Endothelial cell of umbilical vein (primary cell): ENCODE measurements at regions not wholly inside any gene's neighbourhood (a gene's known extent, or its start where the extent isn't known, plus 50 kb on each side); places are given as distances from the start of the nearest gene placed in this dataset.

Source experiments
- BruUV-seq: library from RNA; stranded (reverse); fragments of 400-500 nt; replicated peaks from 2 replicates; lab custom pipeline; 2021; lab: Mats Ljungman, UMichigan
- CTCF ChIA-PET: fragments of 300-600, 350-600 bp; sonication (Branson Sonifier 250); formaldehyde crosslinking; loops from one replicate; lab custom pipeline; 2021; ENCODE audit warnings: antibody characterized with exemption, inconsistent platforms; lab: Charles Lee
- POLR2A ChIA-PET: fragments of 300-600, 350-600 bp; sonication (Branson Sonifier 250); formaldehyde crosslinking; loops from one replicate; lab custom pipeline; 2021; ENCODE audit warnings: antibody characterized with exemption, inconsistent platforms; lab: Charles Lee
- DNase-seq: peaks from one replicate; pipeline ENCODE4 v3.0.0-alpha.2; 2011; ENCODE audit warnings: low read depth, low spot score
- FAIRE-seq: peaks from 2 replicates; lab custom pipeline; 2011; peaks lifted over from hg19 to GRCh38; lab: Jason Lieb, UNC
- H2AFZ ChIP-seq: 2 replicates; pipeline ENCODE4 v1.6.0; 2012; ENCODE audit warnings: low read depth, low read length, control low read depth, inconsistent platforms
- H3K27ac ChIP-seq: 2 replicates; pipeline ENCODE4 v1.5.1; 2011; ENCODE audit warnings: low read depth, mild to moderate bottlenecking, control low read depth, low read length, moderate library complexity; ENCODE audit not compliant: insufficient read depth
- H3K27me3 ChIP-seq, 2 experiments: 2 replicates each; pipeline versions ENCODE4 v1.6.0 to v1.6.1; 2011; ENCODE audit warnings: low read length in 2 of 2, mixed read lengths in 1 of 2; ENCODE audit not compliant: control insufficient read depth in 2 of 2, insufficient read depth in 2 of 2
- H3K36me3 ChIP-seq, 2 experiments: 2 replicates in 1 of 2; 3 replicates in 1 of 2; pipeline ENCODE4 v1.5.1; 2011; ENCODE audit warnings: low read length in 2 of 2, mild to moderate bottlenecking in 1 of 2, moderate library complexity in 1 of 2; ENCODE audit not compliant: control insufficient read depth in 2 of 2, insufficient read depth in 2 of 2; ENCODE audit errors: extremely low read depth in 1 of 2
- H3K4me1 ChIP-seq: 3 replicates; pipeline ENCODE4 v1.5.1; 2011; ENCODE audit warnings: mild to moderate bottlenecking, low read length; ENCODE audit not compliant: control insufficient read depth, insufficient read depth; ENCODE audit errors: extremely low read depth
- H3K4me2 ChIP-seq: 2 replicates; pipeline ENCODE4 v1.6.1; 2011; ENCODE audit warnings: low read length, control low read depth, mixed read lengths; ENCODE audit not compliant: insufficient read depth
- H3K4me3 ChIP-seq, 3 experiments: fragments of 200-600 bp in 1 of 3; sonication (generic), shearing (Covaris generic) in 1 of 3; replicated peaks in 1 of 3; 2 replicates each; pipeline ENCODE4 v1.5.1; 2011 to 2016; ENCODE audit warnings: control low read depth in 3 of 3, low read length in 3 of 3, mild to moderate bottlenecking in 2 of 3, inconsistent platforms in 1 of 3, low read depth in 1 of 3, moderate library complexity in 1 of 3; ENCODE audit not compliant: insufficient read depth in 1 of 3
- H3K79me2 ChIP-seq: 2 replicates; pipeline ENCODE4 v1.6.0; 2012; ENCODE audit warnings: low read length, inconsistent platforms; ENCODE audit not compliant: control insufficient read depth, insufficient read depth
- H3K9ac ChIP-seq: replicated peaks from 2 replicates; pipeline ENCODE3; 2011; ENCODE audit warnings: low read length, control low read depth; ENCODE audit not compliant: insufficient read depth; ENCODE audit errors: extremely low read depth
- H3K9me1 ChIP-seq: replicated peaks from 3 replicates; pipeline ENCODE4 v1.6.0; 2011; ENCODE audit warnings: mild to moderate bottlenecking, low read length; ENCODE audit not compliant: control insufficient read depth, insufficient read depth; ENCODE audit errors: extremely low read depth
- H3K9me3 ChIP-seq: replicated peaks from 2 replicates; pipeline ENCODE4 v1.5.1; 2012; ENCODE audit warnings: low read length, inconsistent platforms; ENCODE audit not compliant: control insufficient read depth, insufficient read depth
- H4K20me1 ChIP-seq: replicated peaks from 2 replicates; pipeline ENCODE3; 2011; ENCODE audit warnings: mild to moderate bottlenecking, low read length; ENCODE audit not compliant: control insufficient read depth, insufficient read depth; ENCODE audit errors: extremely low read depth
- EZH2 ChIP-seq: IDR thresholded peaks from 2 replicates; pipeline ENCODE4 v1.6.1; 2012; ENCODE audit warnings: borderline replicate concordance, low read depth, mild to moderate bottlenecking, moderate library complexity, low read length, inconsistent platforms; ENCODE audit not compliant: severe bottlenecking
- FOS ChIP-seq: IDR thresholded peaks from 2 replicates; pipeline ENCODE4 v1.6.1; 2011; ENCODE audit warnings: mild to moderate bottlenecking, low read length, moderate library complexity, borderline replicate concordance; ENCODE audit not compliant: insufficient read depth
- GATA2 ChIP-seq: IDR thresholded peaks from 2 replicates; pipeline ENCODE4 v1.7.0; 2011; ENCODE audit warnings: low read depth, mild to moderate bottlenecking, moderate library complexity, mixed read lengths, low read length; ENCODE audit not compliant: insufficient read length, insufficient read depth
- JUN ChIP-seq: IDR thresholded peaks from 2 replicates; pipeline ENCODE4 v1.6.1; 2011; ENCODE audit warnings: borderline replicate concordance, low read depth; ENCODE audit not compliant: insufficient read length, insufficient read depth
- MAX ChIP-seq: IDR thresholded peaks from 2 replicates; pipeline ENCODE4 v1.6.1; 2011; ENCODE audit not compliant: insufficient read depth, insufficient read length
- MYC ChIP-seq: IDR thresholded peaks from one replicate; pipeline ENCODE4 v1.6.1; 2011; ENCODE audit warnings: mild to moderate bottlenecking, low read depth, low read length
- POLR2A ChIP-seq: IDR thresholded peaks from 2 replicates; pipeline ENCODE4 v1.6.1; 2012; ENCODE audit warnings: low read depth, mild to moderate bottlenecking, control low read depth, low read length
- POLR2AphosphoS5 ChIP-seq: IDR thresholded peaks from 2 replicates; pipeline ENCODE4 v1.6.1; 2012; ENCODE audit warnings: low read depth, mild to moderate bottlenecking, control low read depth, low read length, moderate library complexity; ENCODE audit not compliant: insufficient read depth
- dilution Hi-C: fragments of 300-500 bp; cut with MboI; formaldehyde crosslinking; loops from one replicate; pipeline ENCODE4 v1.15.0; 2019; ENCODE audit warnings: low sequenced_read_pairs; ENCODE audit not compliant: extremely low pct_ligation_motif_present
- intact Hi-C: fragments of 100-400 bp; cut with micrococcal nuclease; formaldehyde crosslinking; loops from one replicate; pipeline ENCODE4 v1.10.0; 2022
- TF ChIP-seq, protein P1 (sequence below), 2 donors: IDR thresholded peaks; 1 replicate in 1 of 2; 2 replicates in 1 of 2; pipeline ENCODE4 v1.5.1; 2011; ENCODE audit warnings: low read length in 2 of 2, mild to moderate bottlenecking in 2 of 2, moderate library complexity in 2 of 2, control low read depth in 1 of 2, inconsistent platforms in 1 of 2, low read depth in 1 of 2; ENCODE audit not compliant: insufficient read depth in 1 of 2; ENCODE audit errors: extremely low read depth in 1 of 2

DNA sequence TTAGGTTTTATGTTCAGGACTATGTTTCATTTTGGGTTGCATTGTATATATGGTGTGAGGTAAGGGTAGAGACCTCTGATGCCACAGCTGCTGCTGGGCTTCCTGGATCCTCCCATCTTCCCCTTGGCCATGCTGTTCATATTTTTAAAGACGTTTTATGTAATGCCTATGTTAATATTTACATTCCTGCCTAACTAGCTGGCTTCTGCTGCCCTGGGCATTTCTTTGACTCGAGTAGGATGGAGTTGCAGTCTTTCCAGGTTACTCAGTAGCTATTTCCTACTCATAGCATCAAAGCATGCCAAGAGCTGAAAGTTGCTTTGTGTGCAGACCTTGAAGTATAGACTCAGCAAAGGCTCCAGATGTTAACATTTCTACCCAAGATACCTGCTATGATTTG, 220.5 kb upstream of the CADM1 start:
- Histone ChIP-seq H3K4me1 (no peaks in the 10 kb centered on the region), H3K36me3 (no peaks in the 10 kb centered on the region), H3K27me3 (no peaks in the 10 kb centered on the region), H3K27ac (no peak overlapping the region), H2AFZ (no peak overlapping the region), H3K9me1 (no peaks in the 10 kb centered on the region), H3K4me3 (no peak overlapping the region), H3K9me3 (peaks cover 2% of the 10 kb centered on the region), H3K9ac (no peak overlapping the region), H3K4me2 (no peak overlapping the region), H3K79me2 (no peaks in the 10 kb centered on the region), H4K20me1 (no peaks in the 10 kb centered on the region)
- DNase-seq (no peak), FAIRE-seq (no peak)
- intact Hi-C loops (no loop called here), dilution Hi-C loops (no loop called here)
- TF ChIP-seq POLR2AphosphoS5 (no peak), MYC (no peak), FOS (no peak), MAX (no peak), POLR2A (no peak), EZH2 (no peak), JUN (no peak), GATA2 (no peak)
- TF ChIP-seq, protein P1, sequence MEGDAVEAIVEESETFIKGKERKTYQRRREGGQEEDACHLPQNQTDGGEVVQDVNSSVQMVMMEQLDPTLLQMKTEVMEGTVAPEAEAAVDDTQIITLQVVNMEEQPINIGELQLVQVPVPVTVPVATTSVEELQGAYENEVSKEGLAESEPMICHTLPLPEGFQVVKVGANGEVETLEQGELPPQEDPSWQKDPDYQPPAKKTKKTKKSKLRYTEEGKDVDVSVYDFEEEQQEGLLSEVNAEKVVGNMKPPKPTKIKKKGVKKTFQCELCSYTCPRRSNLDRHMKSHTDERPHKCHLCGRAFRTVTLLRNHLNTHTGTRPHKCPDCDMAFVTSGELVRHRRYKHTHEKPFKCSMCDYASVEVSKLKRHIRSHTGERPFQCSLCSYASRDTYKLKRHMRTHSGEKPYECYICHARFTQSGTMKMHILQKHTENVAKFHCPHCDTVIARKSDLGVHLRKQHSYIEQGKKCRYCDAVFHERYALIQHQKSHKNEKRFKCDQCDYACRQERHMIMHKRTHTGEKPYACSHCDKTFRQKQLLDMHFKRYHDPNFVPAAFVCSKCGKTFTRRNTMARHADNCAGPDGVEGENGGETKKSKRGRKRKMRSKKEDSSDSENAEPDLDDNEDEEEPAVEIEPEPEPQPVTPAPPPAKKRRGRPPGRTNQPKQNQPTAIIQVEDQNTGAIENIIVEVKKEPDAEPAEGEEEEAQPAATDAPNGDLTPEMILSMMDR (IDR thresholded peaks at IDR 0.05; ENCODE audit: extremely low read depth in 1 of 2, insufficient read depth in 1 of 2, low read depth in 1 of 2, low read length in 2 of 2), result no peak
- ChIA-PET POLR2A (no interaction called here), CTCF (no interaction called here)
- no TSS peak for BruUV-seq
